ENCODE measurements at regions not wholly inside any gene's neighbourhood (a gene's known extent, or its start where the extent isn't known, plus 50 kb on each side); places are given as distances from the start of the nearest gene placed in this dataset.

DNA sequence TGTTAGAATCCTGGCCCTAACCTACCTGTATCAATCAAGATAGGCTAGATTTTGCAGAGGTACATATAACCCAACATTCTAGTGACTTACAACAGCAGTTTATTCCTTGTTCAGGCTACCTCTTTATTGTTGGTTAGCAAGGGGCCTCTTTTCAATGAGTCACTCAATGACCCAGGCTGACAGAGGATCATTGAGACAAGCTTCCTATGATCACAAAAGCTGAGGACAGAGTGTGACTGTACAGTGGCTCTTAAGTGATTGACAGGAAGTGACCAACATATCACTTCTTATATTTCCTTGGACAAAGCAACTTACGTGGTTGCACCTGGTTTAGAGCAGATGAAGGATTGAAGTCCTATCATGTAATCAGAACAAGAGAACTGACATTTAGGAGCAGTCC lies 740.9 kb downstream of the FRK start:
- TF ChIP-seq POLR2A (IDR thresholded peaks at IDR 0.05; ENCODE audit: low read length) (no peak), GATA1 (IDR thresholded peaks at IDR 0.05; ENCODE audit: low read depth, low read length) (no peak)
